GM19395 (cell line): ENCODE measurements at regions not wholly inside any gene's neighbourhood (a gene's known extent, or its start where the extent isn't known, plus 50 kb on each side); places are given as distances from the start of the nearest gene placed in this dataset.

ENCODE experiments used
- ATAC-seq: cut with Tn5 transposase; IDR thresholded peaks from one replicate; pipeline ENCODE4 v1.9.1; 2021; ENCODE audit warnings: mild to moderate bottlenecking, moderate library complexity; ENCODE audit not compliant: unreplicated experiment

DNA sequence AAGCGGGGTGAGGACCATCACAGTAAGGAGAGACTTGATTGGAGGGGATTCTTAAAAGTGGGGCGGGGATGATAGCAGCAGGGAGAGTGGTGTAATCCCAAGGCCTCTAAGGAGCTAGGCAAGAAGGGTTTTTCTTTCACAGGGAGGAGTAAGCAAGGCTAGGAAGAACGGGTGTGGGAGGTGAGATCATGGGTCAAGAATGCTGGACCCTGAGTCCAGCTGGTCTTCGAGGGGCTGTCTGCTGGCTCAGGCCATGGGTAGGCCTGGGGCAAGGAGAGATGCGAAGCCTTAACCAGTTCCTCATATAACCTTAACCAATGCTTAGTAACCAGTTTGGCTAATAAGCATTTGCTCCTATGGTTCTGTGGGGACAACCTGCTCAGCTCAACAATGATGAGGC is 599.1 kb downstream of the NPHP4 start:
- ATAC-seq: no peak

GRCh38 chr1:5391725-5392124 is 600.5 kb downstream of the NPHP4 start:
- no peak for ATAC-seq

DNA sequence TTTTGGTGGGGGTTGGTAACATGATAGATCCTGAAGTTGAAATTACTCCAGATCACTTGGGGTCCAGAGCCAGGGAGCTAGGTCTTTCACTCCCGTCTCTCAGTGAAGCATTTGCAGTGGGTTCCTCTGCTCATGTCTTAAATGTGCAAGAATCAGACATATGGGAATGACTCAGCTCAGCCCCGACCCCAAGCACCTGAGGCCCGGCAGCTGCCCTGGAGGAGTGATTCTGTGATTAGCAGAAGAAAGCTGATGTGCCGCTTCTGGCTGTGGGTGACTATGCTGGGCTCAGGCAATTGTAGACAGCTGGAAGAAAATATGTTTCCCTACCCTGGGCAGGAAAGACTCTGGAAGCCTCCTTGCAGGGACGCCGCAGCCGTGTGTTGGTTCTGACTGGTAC is 601.7 kb downstream of the NPHP4 start:
- ATAC-seq: no peak

DNA sequence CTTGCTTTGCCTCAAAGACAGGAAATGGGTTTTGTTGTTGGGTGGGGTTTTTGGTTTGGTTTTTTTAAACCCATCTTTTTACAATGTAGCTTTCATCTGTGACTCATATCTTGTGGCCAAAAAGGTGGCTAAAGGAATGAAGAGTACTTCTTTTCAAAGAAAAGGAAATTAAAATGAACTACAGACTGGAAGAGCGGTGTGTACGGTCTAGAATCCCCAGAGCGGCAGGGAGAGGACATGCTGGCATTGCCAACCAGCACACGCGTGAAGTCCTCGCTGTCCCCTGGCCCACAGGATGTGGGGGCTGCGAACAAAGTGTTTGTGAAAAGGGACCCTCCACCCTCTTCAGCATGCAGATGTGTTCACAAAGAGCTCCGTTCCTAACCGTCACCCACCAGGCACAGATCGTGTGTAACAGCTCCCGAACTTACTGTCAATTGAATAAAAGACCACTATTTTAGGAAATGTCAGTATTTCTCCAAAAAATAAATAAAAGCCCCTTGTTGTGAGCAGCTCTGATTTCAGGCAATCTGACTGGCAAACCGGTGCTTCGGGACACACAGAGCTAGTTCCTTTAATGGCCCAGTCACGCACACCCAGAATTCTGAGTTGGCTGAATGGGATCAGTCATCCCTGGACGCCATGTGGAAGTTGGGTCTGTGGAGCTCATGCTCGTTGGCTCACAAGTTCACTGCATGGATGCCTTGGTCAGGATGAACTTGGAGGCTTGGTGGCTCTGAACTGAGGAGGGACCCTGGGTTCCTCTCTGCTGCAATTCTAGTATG is 602.9 kb downstream of the NPHP4 start:
- ATAC-seq: no peak

DNA sequence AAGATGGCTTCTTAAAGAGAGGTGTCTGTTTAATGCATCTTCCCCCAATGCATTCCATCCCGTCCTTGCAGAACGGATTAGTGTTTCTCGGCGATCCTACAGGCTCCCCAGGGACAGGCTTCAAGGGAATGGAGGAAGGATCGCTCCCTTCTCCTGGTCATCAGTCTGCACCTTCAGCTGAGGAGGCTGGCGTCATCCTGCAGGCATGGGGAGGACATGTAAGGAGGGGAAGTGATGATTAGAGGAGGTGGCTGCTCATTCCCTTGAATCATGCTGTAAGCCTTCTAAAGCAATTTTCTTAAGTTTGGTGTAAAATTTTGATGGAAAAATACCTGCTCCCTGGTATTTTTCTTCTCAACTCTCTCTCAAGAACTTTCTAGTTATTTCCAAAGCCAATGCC is 603.6 kb downstream of the NPHP4 start:
- no peak for ATAC-seq

GRCh38 chr1:5386371-5386770 is 605.9 kb downstream of the NPHP4 start:
- no peak for ATAC-seq

- no peak for ATAC-seq
These were observed 606.3 kb downstream of the NPHP4 start for GRCh38 chr1:5385956-5386355.

DNA sequence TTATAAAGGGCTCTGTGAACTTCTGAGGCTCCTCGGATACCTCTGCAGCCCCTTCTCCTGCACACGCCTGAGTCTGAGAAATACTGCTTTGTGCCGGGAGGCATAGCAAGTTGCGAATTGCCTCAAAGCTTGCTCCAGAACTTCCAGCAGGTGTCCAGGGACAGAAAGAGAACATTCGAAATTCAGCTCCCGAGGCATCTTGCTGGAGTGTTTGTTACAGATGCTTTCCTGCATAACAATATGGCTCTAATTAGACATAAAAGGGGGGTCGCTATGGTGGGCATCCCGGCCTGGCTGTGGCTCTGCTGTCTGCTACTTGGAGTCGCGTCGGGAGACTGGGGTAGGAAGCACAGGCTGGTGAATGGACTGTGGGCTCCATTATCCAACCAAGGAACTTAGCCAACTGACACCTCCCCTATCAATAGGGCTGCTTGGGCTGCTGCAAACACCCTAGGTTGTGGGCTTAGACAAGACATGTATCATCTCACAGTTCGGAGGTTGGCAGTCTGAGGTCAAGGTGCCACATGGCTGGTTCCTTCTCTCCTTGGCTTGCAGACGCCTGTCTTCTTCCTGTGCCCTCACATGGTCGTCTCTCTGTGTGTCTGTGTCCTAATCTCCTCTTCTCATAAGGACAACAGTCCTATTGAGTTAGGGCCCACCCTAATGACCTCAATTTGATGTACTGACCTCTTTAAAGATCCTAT is 607.0 kb downstream of the NPHP4 start:
- ATAC-seq: no peak

DNA sequence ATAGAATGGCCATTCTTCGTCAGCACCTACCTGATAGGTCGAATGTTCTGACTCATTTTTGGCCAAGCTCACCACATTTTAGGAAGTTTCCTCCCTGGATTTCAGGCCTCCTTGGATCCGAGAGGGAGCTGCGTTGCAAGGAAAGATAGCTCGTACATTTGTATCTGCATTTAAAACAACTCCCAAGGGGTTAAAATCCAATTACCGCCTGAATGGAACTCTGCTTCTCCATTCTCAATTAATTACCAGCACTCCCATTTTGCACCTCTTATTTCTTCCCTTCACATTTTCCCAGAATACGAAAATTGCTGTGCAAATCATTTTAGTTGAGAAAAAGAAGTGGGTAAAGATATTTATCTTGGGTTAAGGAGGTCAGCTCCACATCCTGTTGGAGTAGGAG is 610.7 kb downstream of the NPHP4 start:
- ATAC-seq: no peak

GRCh38 chr1:5379176-5379759 is 613.0 kb downstream of the NPHP4 start:
- no peak for ATAC-seq

GRCh38 chr1:5376538-5377247 is 615.5 kb downstream of the NPHP4 start:
- no peak for ATAC-seq

- ATAC-seq: no peak
These were observed 616.7 kb downstream of the NPHP4 start for GRCh38 chr1:5375481-5375880.

DNA sequence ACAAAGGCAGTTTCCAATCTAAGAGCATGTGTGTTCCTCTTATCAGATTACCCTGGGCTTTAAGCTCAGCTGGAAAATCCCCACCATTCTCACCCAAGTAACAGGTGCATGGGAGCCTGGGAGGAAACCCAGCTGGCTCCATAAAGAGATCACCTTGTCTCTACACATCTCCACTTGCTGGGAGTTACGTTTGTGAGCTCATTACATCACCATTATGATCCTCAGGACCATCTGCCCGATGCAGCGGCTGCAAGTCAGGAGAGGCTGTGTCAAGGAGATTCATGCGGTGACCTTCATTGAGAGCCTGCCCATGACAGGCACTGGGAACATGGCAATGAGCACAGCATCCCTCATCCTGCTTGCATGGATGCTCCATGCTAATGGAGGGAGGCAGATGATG is 618.0 kb downstream of the NPHP4 start:
- ATAC-seq: no peak

DNA sequence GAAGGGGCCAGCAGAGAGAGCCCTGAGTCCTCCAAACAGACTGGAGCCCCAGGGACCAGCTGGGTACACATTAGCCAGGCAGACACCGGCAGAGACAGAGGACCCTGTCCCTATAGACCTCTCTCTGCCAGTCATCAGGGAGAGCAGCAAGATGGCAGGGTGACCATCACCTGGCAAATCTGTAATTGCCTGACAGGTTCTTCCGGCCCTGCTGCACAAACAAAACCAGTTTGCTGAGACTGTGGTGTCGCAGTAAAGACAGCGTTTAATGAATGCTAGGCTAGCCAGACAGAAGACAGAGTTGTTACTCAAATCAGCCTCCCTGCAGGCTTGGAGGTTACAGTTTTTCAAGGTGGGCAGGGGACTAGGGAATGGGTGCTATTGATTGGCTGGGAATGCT is 618.9 kb downstream of the NPHP4 start:
- ATAC-seq: no peak

DNA sequence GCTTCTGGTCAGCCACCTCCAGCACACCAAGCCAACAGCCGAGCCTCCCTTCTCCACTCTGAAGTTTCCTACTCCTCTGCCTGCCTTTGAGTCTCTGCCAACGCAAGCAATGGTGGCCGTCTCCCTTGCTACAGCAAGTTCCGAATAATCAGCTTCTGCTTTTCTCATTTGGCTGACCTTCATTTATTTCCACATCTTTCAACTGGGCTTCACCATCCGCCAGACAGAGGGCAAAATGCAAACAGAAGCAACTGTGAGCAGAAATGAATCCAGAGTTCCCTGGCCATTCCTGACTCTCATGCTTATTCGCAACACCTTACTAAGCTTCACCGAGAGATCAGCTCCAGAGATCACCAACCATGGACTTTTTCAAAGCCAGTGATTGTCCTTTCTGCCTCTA is 621.0 kb downstream of the NPHP4 start:
- no peak for ATAC-seq

DNA sequence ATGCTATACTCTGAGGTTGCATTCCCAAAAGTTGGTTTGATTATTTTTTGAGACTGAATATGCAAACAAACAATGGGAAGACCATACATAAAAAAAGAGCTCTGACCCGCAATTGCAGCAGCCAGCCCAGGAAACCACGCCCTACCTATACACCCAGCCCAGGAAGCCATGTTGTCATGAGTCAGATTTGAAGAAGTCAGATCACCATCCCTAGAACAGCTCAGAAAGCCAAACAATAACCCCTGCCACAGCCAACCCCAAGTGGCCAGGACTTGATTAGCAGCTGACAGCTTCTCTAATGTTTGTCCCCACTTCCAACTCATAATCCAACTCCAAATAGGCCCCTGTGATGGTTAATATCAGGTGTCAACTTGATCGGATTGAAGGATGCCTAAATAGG is 621.9 kb downstream of the NPHP4 start:
- no peak for ATAC-seq

DNA sequence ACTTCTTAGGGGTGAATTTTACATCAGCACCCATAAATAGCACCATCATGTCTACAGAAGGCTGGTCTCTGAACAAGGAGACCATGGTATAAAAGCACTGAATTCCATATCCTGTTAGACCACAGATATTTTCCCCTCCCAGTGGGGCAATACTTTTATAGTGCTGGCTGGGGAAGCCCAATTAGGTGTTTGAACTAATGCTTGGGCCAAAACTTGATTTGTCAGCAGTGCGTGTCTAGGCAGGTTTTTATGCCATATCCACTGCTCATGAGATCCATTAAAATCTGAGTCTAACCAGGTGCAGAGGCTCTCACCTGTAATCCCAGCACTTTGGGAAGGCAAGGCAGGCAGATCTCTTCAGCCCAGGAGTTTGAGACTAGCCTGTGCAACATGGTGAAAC is 623.0 kb downstream of the NPHP4 start:
- ATAC-seq: no peak

DNA sequence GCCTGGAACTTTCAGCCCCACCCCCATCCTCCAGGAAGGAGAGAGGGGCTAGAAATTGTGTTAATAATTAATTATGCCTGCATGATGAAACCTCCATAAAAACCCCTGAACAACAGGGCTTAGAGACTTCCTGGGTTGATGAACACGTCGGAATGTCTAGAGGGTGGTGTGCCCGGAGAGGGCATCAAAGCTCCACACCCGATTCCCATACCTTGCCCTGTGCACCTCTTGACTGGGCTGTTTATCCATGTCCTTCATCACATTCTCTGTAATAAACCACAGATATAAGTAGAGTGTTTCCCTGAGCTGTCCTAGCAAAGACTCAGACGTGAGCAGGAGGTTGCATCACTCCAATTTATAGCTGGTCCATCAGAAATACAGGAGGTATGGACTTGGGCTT is 624.0 kb downstream of the NPHP4 start:
- ATAC-seq: no peak

DNA sequence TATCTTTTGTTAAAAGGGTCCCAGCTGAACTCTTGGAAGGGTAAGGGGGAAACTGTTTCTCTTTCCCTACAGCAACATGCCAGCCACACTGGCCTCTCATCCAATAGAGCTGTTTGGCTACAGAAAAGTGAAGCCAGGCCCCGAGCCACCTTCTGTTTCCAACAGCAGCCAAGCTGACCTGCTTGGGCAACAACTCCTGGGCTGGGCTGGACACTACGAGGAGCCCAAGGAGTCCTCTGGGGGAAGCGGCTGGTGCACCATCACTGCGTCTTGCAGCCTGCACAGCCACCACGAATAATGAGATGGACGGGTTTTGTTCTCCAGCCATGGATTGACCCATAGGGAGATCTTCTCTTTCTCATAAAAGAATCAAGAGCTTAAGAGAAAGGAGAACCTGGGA is 624.9 kb downstream of the NPHP4 start:
- ATAC-seq: no peak

GRCh38 chr1:5365751-5366150 is 626.5 kb downstream of the NPHP4 start:
- no peak for ATAC-seq

DNA sequence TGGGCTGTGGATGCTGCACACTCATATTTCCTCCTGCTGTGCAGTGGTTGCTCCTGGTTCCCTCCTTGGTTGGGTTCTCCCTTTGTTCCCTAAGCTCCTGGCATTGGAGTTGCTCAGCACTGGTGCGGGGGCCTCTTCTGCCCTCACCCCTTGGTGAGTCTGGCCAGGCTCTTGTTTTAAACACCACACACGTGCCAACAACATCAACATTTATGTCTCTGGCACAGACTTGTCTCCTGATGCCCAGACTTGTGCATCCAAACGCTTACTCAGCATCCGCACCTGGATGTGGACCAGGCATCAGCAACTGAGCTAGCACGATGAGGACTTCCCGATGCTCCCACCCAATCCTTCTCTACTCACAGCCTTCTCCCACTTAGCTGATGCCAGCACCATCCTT is 627.6 kb downstream of the NPHP4 start:
- no peak for ATAC-seq

GRCh38 chr1:5354681-5355080 is 637.5 kb downstream of the NPHP4 start:
- no peak for ATAC-seq
